ENCODE measurements at regions not wholly inside any gene's neighbourhood (a gene's known extent, or its start where the extent isn't known, plus 50 kb on each side); places are given as distances from the start of the nearest gene placed in this dataset.

- H3K79me2 ChIP-seq (ENCODE audit: low read length) = no peaks in the 10 kb centered on the region
- H3K9me3 ChIP-seq (ENCODE audit: insufficient read depth, low read length) = no peaks in the 10 kb centered on the region
- H4K20me1 ChIP-seq (ENCODE audit: insufficient read depth, low read length) = no peaks in the 10 kb centered on the region
- H3K27me3 ChIP-seq (ENCODE audit: low read depth, low read length) = no peaks in the 10 kb centered on the region
- peaks cover 5% of the 10 kb centered on the region; the same call in 1 of the 2 replicates for H3K4me1 ChIP-seq (ENCODE audit: low read length)
- no peak overlapping the region for H3K4me3 ChIP-seq (ENCODE audit: low read length)
- TF ChIP-seq CTCF (IDR thresholded peaks at IDR 0.05; ENCODE audit: low read depth, low read length) = no peak
- no peak for TF ChIP-seq EZH2phosphoT487 (IDR thresholded peaks at IDR 0.05; ENCODE audit: low read depth)
- H3K9ac ChIP-seq (ENCODE audit: low read length) = no peak overlapping the region
- H2AFZ ChIP-seq (ENCODE audit: low read depth, low read length) = no peak overlapping the region
- H3K4me2 ChIP-seq (ENCODE audit: low read length) = no peak overlapping the region
- H3K27ac ChIP-seq (ENCODE audit: low read length) = no peak overlapping the region
- no peaks in the 10 kb centered on the region for H3K36me3 ChIP-seq (replicated peaks; ENCODE audit: low read depth, low read length)
Measured at GRCh38 chr2:43081131-43081765, 145.2 kb downstream of the ZFP36L2 start.

- H3K4me1 ChIP-seq (ENCODE audit: low read length) = peaks cover 5% of the 10 kb centered on the region; the same call in 1 of the 2 replicates
- H3K9me3 ChIP-seq (ENCODE audit: insufficient read depth, low read length) = no peaks in the 10 kb centered on the region
- H3K79me2 ChIP-seq (ENCODE audit: low read length) = no peaks in the 10 kb centered on the region
- no peaks in the 10 kb centered on the region for H3K36me3 ChIP-seq (replicated peaks; ENCODE audit: low read depth, low read length)
- no peak overlapping the region for H2AFZ ChIP-seq (ENCODE audit: low read depth, low read length)
- H4K20me1 ChIP-seq (ENCODE audit: insufficient read depth, low read length) = no peaks in the 10 kb centered on the region
- no peaks in the 10 kb centered on the region for H3K27me3 ChIP-seq (ENCODE audit: low read depth, low read length)
- no peak overlapping the region for H3K4me2 ChIP-seq (ENCODE audit: low read length)
- TF ChIP-seq CTCF (IDR thresholded peaks at IDR 0.05; ENCODE audit: low read depth, low read length) = no peak
- no peak for TF ChIP-seq EZH2phosphoT487 (IDR thresholded peaks at IDR 0.05; ENCODE audit: low read depth)
- H3K27ac ChIP-seq (ENCODE audit: low read length) = no peak overlapping the region
- no peak overlapping the region for H3K9ac ChIP-seq (ENCODE audit: low read length)
- no peak overlapping the region for H3K4me3 ChIP-seq (ENCODE audit: low read length)
Measured at GRCh38 chr2:43080571-43081021, 145.8 kb downstream of the ZFP36L2 start.

GRCh38 chr2:43078781-43079755, 147.3 kb downstream of the ZFP36L2 start:
- Histone ChIP-seq H3K4me3 (ENCODE audit: low read length) (no peak overlapping the region), H3K36me3 (replicated peaks; ENCODE audit: low read depth, low read length) (no peaks in the 10 kb centered on the region), H3K4me1 (ENCODE audit: low read length) (peaks cover 2% of the 10 kb centered on the region; the same call in 1 of the 2 replicates), H3K9ac (ENCODE audit: low read length) (no peak overlapping the region), H3K27ac (ENCODE audit: low read length) (no peak overlapping the region), H3K4me2 (ENCODE audit: low read length) (no peak overlapping the region), H3K9me3 (ENCODE audit: insufficient read depth, low read length) (no peaks in the 10 kb centered on the region), H2AFZ (ENCODE audit: low read depth, low read length) (no peak overlapping the region), H3K27me3 (ENCODE audit: low read depth, low read length) (no peaks in the 10 kb centered on the region), H4K20me1 (ENCODE audit: insufficient read depth, low read length) (no peaks in the 10 kb centered on the region), H3K79me2 (ENCODE audit: low read length) (no peaks in the 10 kb centered on the region)
- TF ChIP-seq EZH2phosphoT487 (IDR thresholded peaks at IDR 0.05; ENCODE audit: low read depth) (no peak), CTCF (IDR thresholded peaks at IDR 0.05; ENCODE audit: low read depth, low read length) (no peak)

- Histone ChIP-seq H3K4me2 (ENCODE audit: low read length) (no peak overlapping the region), H3K27ac (ENCODE audit: low read length) (no peak overlapping the region), H3K4me1 (ENCODE audit: low read length) (no peaks in the 10 kb centered on the region)
Measured at GRCh38 chr2:43078301-43078700, 148.1 kb downstream of the ZFP36L2 start.

More at GRCh38 chr2:43078301-43078700, 148.1 kb downstream of the ZFP36L2 start:
- TF ChIP-seq CTCF (IDR thresholded peaks at IDR 0.05; ENCODE audit: low read depth, low read length) = no peak
- TF ChIP-seq EZH2phosphoT487 (IDR thresholded peaks at IDR 0.05; ENCODE audit: low read depth) = no peak
- Histone ChIP-seq H3K79me2 (ENCODE audit: low read length) (no peaks in the 10 kb centered on the region), H3K4me3 (ENCODE audit: low read length) (no peak overlapping the region), H3K36me3 (replicated peaks; ENCODE audit: low read depth, low read length) (no peaks in the 10 kb centered on the region), H2AFZ (ENCODE audit: low read depth, low read length) (no peak overlapping the region), H4K20me1 (ENCODE audit: insufficient read depth, low read length) (no peaks in the 10 kb centered on the region), H3K9me3 (ENCODE audit: insufficient read depth, low read length) (no peaks in the 10 kb centered on the region), H3K27me3 (ENCODE audit: low read depth, low read length) (no peaks in the 10 kb centered on the region), H3K9ac (ENCODE audit: low read length) (no peak overlapping the region)
